Upper lobe of left lung (tissue), 6 donors: ENCODE measurements at regions not wholly inside any gene's neighbourhood (a gene's known extent, or its start where the extent isn't known, plus 50 kb on each side); places are given as distances from the start of the nearest gene placed in this dataset.

Experiments used
- ATAC-seq, 2 donors: fragments of 200-7000 bp; cut with Tn5 transposase; one replicate each; pipeline ENCODE4 v1.9.1; 2022; ENCODE audit warnings: mild to moderate bottlenecking in 2 of 2, moderate library complexity in 2 of 2; ENCODE audit not compliant: low FRiP score in 2 of 2
- DNase-seq, 2 donors: peaks; one replicate each; pipeline ENCODE4 v3.0.0-alpha.2; 2019 to 2020
- H3K27ac ChIP-seq, 4 donors: fragments of 200-600 bp; sonication (generic); one replicate each; pipeline ENCODE4 v1.5.1; 2016 to 2019
- H3K27me3 ChIP-seq, 4 donors: fragments of 200-600 bp; sonication (generic); one replicate each; pipeline ENCODE4 v1.5.1; 2017 to 2019
- H3K36me3 ChIP-seq, 4 donors: fragments of 200-600 bp; sonication (generic); one replicate each; pipeline ENCODE4 v1.5.1; 2016 to 2019
- H3K4me1 ChIP-seq, 4 donors: fragments of 200-600 bp; sonication (generic); one replicate each; pipeline ENCODE4 v1.5.1; 2018 to 2019
- H3K4me3 ChIP-seq, 4 donors: fragments of 200-600 bp; sonication (generic); one replicate each; pipeline ENCODE4 v1.5.1; 2017 to 2019; ENCODE audit warnings: mild to moderate bottlenecking in 2 of 4, moderate library complexity in 1 of 4
- H3K9me3 ChIP-seq, 4 donors: fragments of 200-600 bp; sonication (generic); one replicate each; pipeline ENCODE4 v1.5.1; 2018 to 2019
- CTCF ChIP-seq, 6 experiments: fragments of 450-650 bp in 4 of 6; fragments of 200-600 bp in 2 of 6; sonication (generic) in 2 of 6; IDR thresholded peaks; one replicate each; pipeline ENCODE4 v1.5.1; 2016 to 2019; ENCODE audit warnings: antibody characterized with exemption in 6 of 6
- EP300 ChIP-seq, 4 donors: sonication (generic); formaldehyde crosslinking; IDR thresholded peaks; one replicate each; pipeline ENCODE4 v1.5.1; 2017; ENCODE audit warnings: antibody characterized with exemption in 4 of 4, control low read depth in 2 of 4
- POLR2A ChIP-seq, 4 donors: fragments of 450-650 bp; IDR thresholded peaks; one replicate each; pipeline ENCODE4 v1.5.1; 2016 to 2017; ENCODE audit warnings: antibody characterized with exemption in 4 of 4, mild to moderate bottlenecking in 2 of 4
- POLR2AphosphoS5 ChIP-seq, 2 donors: sonication (generic); formaldehyde crosslinking; IDR thresholded peaks; one replicate each; pipeline ENCODE4 v1.5.1; 2017; ENCODE audit warnings: antibody characterized with exemption in 2 of 2
- WGBS, 2 donors: methylation state at CpG; one replicate each; pipeline ENCODE4 v1.1.5; 2017 to 2018; 5-methylcytosine and 5-hydroxymethylcytosine counted together
- donor health status: DM: no; HTN: no; CAD: no; lungs with moderate emphysema.
- donor health status: DM: no; HTN: yes; CAD: no; lungs with severe emphysema.

DNA sequence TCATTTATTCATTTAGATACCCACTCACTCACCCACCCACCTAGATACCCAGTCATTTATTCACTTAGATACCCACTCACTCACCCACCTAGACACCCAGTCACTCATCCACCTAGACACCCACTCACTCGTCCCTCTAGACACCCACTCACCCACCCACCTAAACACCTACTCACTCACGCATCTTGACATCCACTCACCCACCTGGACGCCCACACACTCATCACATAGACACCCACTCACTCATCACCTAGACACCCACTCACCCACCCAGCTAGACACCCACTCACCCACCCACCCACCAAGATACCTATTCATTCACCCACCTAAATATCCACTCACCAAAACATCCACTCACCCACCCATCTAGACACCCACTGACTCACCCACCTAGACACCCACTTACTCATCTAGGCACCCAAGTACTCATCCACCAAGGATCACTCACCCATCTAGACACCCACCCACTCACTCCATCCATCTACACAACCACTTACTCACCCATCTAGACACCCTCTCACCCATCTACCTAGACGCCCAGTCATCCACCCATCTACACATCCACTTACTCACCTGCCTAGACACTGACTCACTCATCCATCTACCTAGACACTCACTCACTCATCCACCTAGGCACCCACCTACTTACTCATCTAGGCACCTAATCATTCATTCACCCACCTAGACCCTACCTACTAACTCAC, 723.7 kb upstream of the RAB6C start:
- 81 to 84% methylated on average over 4 of the region's 4 CpGs for whole genome bisulfite sequencing, 2 donors
- ATAC-seq (no peak), DNase-seq (no peak)
- no peaks in the 10 kb centered on the region for H3K27me3 ChIP-seq
- H3K27ac ChIP-seq = no peak overlapping the region
- no peaks in the 10 kb centered on the region for H3K4me1 ChIP-seq
- TF ChIP-seq CTCF (IDR thresholded peaks at IDR 0.05) (no peak), POLR2A (IDR thresholded peaks at IDR 0.05) (no peak), POLR2AphosphoS5 (IDR thresholded peaks at IDR 0.05) (no peak), EP300 (IDR thresholded peaks at IDR 0.05) (no peak)
- H3K4me3 ChIP-seq = no peak overlapping the region
- H3K9me3 ChIP-seq = peaks cover 0 to 8% (median 6%) of the 10 kb centered on the region in 4 donors
- H3K36me3 ChIP-seq = no peaks in the 10 kb centered on the region

DNA sequence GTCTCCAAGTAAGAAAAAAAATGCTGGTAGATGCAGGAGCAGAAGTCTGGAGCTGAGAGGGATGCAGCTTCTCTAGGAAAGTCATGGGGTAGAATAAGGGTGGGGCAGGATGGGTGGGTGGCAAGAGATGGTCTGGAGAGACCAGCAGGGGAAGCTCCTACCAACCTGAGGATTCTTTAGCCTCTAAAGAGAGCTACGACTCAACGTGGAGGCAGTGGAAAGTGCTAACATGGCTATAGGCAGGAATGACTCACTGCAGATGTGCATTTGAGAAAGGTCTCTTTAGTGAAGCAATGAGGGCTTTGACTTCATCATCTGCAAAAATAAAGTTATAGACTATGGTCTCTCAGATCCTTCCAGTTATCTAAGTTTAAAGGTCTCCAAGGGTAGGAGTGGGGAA, 722.8 kb upstream of the RAB6C start:
- ATAC-seq (no peak), DNase-seq (no peak)
- H3K27me3 ChIP-seq = no peaks in the 10 kb centered on the region
- TF ChIP-seq CTCF (IDR thresholded peaks at IDR 0.05) = no peak
- no peak for TF ChIP-seq POLR2A (IDR thresholded peaks at IDR 0.05)
- no peak for TF ChIP-seq POLR2AphosphoS5 (IDR thresholded peaks at IDR 0.05)
- TF ChIP-seq EP300 (IDR thresholded peaks at IDR 0.05) = no peak
- H3K4me3 ChIP-seq = no peak overlapping the region
- WGBS, 2 donors = 82 to 86% methylated on average over 2 of the region's 2 CpGs
- no peak overlapping the region for H3K27ac ChIP-seq
- no peaks in the 10 kb centered on the region for H3K4me1 ChIP-seq
- no peaks in the 10 kb centered on the region for H3K36me3 ChIP-seq
- H3K9me3 ChIP-seq = peaks cover 0 to 8% (median 6%) of the 10 kb centered on the region in 4 donors

DNA sequence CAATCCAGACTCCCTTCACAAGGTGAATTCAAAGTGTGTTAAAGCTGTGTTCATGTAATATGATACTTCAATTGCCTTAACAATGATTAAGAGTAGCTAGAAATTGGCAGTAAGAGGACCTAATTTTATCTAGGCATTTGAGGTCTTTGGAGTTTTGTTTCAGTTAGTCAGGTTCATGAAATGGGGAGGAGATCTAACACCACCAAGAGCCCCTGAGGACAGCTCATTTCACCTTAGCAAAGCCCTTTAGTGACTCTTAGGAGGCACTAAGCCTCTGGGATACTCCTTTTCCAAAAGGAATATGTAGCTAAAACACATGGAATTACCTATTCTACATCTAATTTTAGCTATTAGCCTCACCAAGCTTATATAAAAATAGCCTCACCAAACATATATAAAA, 716.5 kb upstream of the RAB6C start:
- Histone ChIP-seq H3K4me3 (no peak overlapping the region), H3K36me3 (no peaks in the 10 kb centered on the region)
- ATAC-seq = no peak

GRCh38 chr2:129263939-129264338, 715.5 kb upstream of the RAB6C start:
- Histone ChIP-seq H3K9me3 (peaks cover 0 to 8% (median 4%) of the 10 kb centered on the region in 4 donors), H3K36me3 (no peaks in the 10 kb centered on the region), H3K27me3 (no peaks in the 10 kb centered on the region), H3K27ac (no peak overlapping the region), H3K4me1 (no peaks in the 10 kb centered on the region), H3K4me3 (no peak overlapping the region)
- ATAC-seq = no peak
- no peak for TF ChIP-seq POLR2AphosphoS5 (IDR thresholded peaks at IDR 0.05)
- TF ChIP-seq EP300 (IDR thresholded peaks at IDR 0.05) = no peak
- no peak for TF ChIP-seq POLR2A (IDR thresholded peaks at IDR 0.05)
- no peak for TF ChIP-seq CTCF (IDR thresholded peaks at IDR 0.05)
- no peak for DNase-seq

More for the DNA sequence above, 716.5 kb upstream of the RAB6C start:
- H3K27me3 ChIP-seq = no peaks in the 10 kb centered on the region
- peaks cover 0 to 13% (median 6%) of the 10 kb centered on the region in 4 donors for H3K9me3 ChIP-seq
- DNase-seq = no peak
- no peaks in the 10 kb centered on the region for H3K4me1 ChIP-seq
- H3K27ac ChIP-seq = no peak overlapping the region
- TF ChIP-seq POLR2AphosphoS5 (IDR thresholded peaks at IDR 0.05) (no peak), EP300 (IDR thresholded peaks at IDR 0.05) (no peak), POLR2A (IDR thresholded peaks at IDR 0.05) (no peak), CTCF (IDR thresholded peaks at IDR 0.05) (no peak)

DNA sequence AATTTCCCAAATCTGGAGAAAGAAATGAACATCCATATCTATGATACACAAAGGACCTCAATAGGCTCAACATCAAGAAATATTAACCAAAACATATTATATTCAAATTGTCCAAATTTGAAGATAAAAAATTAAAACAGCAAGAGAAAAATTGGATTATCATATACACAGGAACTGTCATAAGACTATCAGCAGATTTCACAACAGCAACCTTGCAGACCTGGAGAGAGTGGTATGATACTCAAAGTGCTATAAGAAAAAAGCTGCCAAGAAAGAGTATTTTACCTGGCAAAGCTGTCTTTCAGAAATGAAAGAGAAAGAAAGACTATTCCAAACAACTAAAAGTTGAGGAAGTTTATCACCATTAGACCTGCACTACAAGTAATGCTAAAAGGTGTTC, 711.9 kb upstream of the RAB6C start:
- H3K27me3 ChIP-seq = no peaks in the 10 kb centered on the region
- no peak overlapping the region for H3K27ac ChIP-seq
- TF ChIP-seq CTCF (IDR thresholded peaks at IDR 0.05) (no peak), POLR2AphosphoS5 (IDR thresholded peaks at IDR 0.05) (no peak), EP300 (IDR thresholded peaks at IDR 0.05) (no peak), POLR2A (IDR thresholded peaks at IDR 0.05) (no peak)
- no peak overlapping the region for H3K4me3 ChIP-seq
- peaks cover 0 to 5% (median 0%) of the 10 kb centered on the region in 4 donors for H3K9me3 ChIP-seq
- ATAC-seq = no peak
- no peaks in the 10 kb centered on the region for H3K4me1 ChIP-seq
- no peaks in the 10 kb centered on the region for H3K36me3 ChIP-seq
- no peak for DNase-seq
